Stimulated activated CD4-positive, alpha-beta T cell treated with anti-CD3 and anti-CD28 coated beads, Interleukin-12 subunit alpha, Interleukin-12 subunit beta, amount 100 ng/mL, for 4 hours (primary cell): ENCODE measurements at regions not wholly inside any gene's neighbourhood (a gene's known extent, or its start where the extent isn't known, plus 50 kb on each side); places are given as distances from the start of the nearest gene placed in this dataset.

Source experiments
- DNase-seq: peaks from one replicate; pipeline ENCODE4 v3.0.0-alpha.2; 2020

- no peak for DNase-seq
These were observed 1376.1 kb upstream of the TENM4 start for GRCh38 chr11:80816966-80817365.

- no peak for DNase-seq
These were observed 1375.6 kb upstream of the TENM4 start for GRCh38 chr11:80816454-80816847.

DNA sequence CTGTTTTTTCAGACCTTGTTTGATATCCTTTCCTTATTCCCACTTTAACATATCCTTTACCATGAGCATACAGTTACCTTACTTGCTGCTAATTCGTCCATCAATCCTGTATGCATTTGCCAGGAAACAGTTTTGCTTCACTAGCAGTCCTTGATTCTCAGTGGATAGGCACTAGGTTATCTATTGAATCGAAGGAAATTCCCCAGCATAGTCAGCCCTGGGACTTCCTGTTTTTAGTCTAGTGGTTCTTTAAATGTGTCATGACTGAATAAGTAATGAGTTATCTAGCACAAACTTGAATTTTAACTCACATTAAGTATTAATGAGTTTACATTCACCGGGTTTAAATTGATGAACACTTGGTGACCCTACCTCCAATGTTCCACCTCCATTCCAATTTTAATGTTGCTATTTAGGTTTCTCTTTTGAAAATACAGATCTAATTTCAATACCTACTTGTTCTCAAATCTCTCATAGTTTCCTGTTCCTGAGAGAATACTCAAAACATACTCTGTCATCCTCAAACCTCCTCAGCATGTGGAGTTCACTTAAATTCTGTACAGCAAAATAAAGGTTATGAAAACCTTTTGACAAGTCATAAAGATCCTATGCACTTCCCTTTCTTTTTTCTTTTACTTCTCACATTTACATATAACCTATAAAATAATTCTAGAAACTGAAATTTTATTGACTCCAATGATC lies 1375.1 kb upstream of the TENM4 start:
- no peak for DNase-seq

DNA sequence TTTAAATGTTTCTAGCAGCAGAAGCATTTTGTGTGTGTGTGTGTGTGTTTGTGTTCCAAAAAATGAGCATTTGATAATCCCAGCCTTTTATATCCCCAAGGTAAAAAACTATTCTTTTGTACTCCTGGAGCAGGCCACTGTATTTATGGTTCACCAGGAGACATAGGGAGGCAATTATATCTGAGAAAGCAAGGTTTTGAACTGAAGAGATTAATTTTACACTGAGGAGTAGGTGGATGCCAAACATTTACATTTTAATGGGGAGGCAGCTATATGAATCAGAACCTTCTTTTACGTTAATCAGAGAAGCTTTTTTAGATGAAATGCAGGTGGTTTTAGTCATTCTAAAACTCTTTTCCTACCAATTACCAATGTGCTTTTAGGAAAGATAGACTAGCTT lies 1374.0 kb upstream of the TENM4 start:
- no peak for DNase-seq

- DNase-seq, result no peak
These were observed 1369.9 kb upstream of the TENM4 start for GRCh38 chr11:80810695-80811094.

GRCh38 chr11:80798174-80798573 lies 1357.3 kb upstream of the TENM4 start:
- no peak for DNase-seq

DNA sequence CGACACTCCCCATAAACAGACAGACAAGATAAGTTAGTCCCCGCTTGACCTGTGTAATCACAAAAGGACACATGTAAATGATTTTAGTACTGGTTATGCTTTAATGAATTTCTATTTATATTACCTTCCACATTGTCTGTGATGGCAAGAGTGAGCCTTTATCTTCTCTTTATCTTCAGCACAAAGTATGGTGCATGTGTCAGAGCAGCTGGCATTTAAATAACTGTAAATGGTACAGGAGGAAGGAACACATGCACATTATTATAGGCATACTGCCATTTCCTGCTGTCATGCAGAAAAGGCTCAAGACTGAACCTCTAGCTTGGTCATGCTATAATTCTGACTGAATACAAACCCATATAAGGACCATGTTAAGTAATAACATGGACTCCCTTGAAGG lies 1342.7 kb upstream of the TENM4 start:
- DNase-seq, result no peak

GRCh38 chr11:80782135-80782885 lies 1341.5 kb upstream of the TENM4 start:
- no peak for DNase-seq

GRCh38 chr11:80779905-80780605 lies 1339.2 kb upstream of the TENM4 start:
- no peak for DNase-seq

DNA sequence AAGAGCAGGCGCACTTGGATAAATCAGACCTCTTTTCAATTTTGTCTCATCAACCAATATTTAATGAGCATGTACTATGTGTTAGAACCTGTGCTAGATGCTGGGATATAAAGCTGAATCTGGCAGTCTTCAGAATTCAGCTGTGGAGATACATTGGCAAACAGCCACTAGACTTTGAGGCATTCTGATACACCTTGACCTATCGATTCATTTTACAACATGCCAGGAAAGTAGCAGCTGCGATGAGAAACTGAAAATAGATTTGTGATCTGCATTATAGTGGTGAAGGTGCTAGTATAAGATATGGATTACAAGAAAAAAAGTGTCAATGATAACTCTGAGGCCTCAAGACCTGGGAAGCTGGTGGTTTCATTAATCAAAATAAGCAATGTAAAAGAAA lies 1338.1 kb upstream of the TENM4 start:
- no peak for DNase-seq

DNA sequence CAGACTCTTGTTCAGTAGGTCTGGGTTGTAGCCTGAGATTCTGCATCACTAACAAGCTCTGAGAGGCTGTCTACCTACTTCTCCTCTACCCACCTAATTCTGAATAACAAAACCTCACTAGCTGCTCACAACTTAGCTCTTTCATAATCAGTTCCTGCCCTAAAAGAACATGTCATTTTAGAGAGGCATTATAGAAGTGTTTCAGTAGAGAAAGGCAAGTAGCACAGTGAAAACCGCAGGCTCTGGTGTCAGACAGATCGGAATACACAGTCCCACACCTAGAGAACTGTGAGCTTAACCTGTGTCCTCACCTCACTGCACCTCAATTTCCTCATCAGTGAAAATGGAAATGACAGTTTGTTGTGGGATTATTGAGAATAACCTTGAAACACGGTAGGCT lies 1337.6 kb upstream of the TENM4 start:
- DNase-seq, result no peak

DNA sequence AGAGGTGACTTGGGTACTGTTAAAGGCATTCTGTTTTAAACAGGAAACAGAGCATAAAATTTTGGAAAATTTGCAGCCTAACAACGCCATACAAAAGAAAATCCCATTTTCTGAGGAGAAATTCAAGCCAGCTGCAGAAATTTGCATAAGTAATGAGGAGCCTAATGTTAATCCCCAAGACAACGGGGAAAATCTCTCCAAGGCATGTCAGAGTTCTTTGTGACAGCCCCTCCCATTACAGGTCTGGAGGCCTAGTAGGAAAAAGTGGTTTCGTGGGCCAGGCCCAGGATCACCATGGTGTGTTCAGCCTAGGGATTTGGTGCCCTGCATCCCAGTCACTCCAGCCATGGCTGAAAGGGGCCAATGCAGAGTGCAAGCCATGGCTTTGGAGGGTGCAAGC lies 1333.1 kb upstream of the TENM4 start:
- no peak for DNase-seq

DNA sequence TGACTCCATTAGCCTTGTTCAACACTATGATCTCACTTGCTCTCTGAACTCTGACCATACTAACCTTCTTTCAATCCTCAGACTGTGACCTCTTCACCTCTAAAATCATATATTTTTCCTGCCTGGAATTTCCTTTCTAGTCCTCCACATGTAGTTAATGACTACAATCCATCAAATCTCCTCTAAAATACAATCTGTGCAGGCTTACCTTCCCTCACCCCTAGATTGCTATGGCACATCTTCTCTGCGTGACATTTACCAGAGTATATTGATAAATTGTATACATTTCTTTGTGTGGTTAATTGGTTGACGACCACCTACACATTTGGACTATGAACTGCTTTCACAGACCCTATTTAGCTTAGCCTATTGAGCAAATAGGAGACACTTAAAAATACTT lies 1330.2 kb upstream of the TENM4 start:
- DNase-seq, result no peak

GRCh38 chr11:80758787-80759186 lies 1318.0 kb upstream of the TENM4 start:
- no peak for DNase-seq

- no peak for DNase-seq
These were observed 1307.5 kb upstream of the TENM4 start for GRCh38 chr11:80748207-80748925.

DNA sequence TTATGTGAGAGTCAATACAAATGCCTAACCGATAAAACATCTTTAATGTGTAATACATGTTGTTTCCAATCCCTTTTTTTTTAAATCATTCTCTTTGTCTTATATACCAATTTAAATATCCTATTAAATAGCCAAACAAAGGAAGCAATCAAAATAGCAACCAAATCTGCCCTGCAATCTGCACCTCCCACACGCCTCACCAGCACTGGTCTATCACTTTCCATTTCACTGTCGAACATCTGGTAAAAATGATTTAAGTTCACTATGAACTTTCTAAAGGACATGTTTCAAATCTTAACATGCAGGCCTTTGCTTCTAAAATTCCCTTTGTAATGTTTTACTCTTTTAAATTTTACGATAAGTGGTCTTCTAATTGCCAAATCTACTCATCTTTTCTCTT lies 1305.5 kb upstream of the TENM4 start:
- DNase-seq, result no peak

DNA sequence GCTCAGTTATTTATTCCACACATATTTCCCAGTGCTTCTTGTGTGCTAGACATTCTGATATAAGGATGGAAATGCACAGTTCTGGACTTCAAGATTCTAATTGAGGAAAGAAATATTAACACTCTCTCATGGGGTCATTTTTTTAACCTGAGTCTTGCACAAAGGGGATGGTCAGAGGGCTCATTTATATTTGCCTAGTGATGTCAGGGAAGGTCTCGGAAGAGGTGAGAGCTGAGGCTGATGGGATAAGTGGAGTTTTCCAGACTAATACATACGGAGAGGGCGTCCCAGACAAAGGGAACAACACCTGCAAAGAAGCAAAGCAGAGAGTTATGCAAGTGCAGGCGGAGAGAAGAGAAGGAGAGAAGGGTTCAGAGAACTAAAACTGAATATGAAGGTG lies 1304.6 kb upstream of the TENM4 start:
- DNase-seq, result no peak

DNA sequence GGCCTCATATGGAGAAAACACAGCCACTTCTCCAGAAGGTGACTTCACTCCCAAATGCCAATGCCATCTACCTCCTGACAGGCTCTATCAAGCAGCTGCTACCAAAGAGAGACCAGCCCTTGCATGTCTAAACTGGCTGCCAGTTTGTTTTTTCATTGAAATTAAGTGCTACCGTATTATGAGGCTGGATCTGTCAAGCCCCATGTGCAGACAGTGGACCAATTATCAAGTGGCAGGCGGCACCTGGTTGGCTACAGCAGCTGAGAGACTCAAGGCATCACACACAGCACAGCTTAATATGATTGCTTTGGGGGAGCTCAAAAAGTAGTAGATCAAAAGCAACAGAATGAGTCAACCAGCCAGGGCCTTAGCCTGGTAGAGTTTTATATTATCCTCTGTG lies 1293.0 kb upstream of the TENM4 start:
- no peak for DNase-seq

DNA sequence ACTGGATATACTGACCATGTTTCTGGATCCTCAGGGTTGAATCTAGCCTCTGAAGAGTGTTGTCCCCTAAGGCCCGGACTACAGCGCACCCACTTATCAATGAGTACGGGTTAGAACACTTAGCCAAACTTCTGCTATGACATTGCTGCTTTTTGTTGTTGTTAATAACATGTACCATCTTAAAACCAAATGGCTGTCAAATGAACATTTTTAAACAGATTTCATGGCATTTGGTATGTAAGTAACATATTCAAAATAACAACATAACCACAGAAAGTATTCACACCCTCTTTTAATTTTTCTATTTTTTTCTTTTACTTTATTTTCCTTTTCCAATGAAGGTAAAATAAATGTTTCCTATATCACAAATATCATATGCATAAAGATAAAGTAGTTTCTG lies 1292.5 kb upstream of the TENM4 start:
- DNase-seq, result no peak

- no peak for DNase-seq
These were observed 1286.5 kb upstream of the TENM4 start for GRCh38 chr11:80727315-80727714.

DNA sequence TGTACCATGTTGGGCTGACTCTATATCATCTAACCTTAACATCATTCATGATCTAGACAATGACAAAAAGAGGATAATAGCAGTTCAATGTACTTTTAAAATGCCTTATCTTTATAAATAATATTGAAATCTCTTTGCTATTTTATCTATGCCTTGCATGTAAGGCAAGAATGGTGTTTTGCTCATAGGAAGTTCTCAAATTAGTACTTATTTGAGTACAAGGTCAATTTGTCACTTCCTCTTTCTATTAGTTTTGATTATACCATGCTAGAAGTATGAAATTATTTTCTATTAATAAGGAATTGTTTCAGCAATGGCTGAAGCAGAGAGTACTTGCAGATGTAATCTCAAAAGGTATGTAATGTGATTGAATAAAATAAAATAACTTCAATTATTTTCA lies 1285.4 kb upstream of the TENM4 start:
- DNase-seq, result no peak

- DNase-seq, result no peak
These were observed 1283.5 kb upstream of the TENM4 start for GRCh38 chr11:80724366-80724765.

DNA sequence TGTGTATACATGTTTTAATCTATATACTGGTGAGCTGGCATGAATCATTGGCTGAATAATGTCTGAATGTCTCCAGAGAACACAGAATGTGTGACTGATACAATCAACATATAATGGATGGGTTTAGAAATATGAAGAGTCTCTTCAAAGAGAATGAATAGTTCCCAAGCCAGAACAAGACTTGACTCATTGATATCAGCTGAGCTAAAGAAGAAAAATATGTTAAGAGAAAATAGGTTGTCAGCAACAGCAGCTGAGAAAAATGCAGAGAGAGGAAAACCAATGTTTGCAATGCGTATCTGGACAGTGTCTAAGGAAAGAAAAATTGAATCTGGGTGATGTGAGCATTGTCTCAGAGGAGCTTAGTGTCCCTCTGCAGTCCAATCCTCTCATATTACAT lies 1281.8 kb upstream of the TENM4 start:
- DNase-seq, result no peak

DNA sequence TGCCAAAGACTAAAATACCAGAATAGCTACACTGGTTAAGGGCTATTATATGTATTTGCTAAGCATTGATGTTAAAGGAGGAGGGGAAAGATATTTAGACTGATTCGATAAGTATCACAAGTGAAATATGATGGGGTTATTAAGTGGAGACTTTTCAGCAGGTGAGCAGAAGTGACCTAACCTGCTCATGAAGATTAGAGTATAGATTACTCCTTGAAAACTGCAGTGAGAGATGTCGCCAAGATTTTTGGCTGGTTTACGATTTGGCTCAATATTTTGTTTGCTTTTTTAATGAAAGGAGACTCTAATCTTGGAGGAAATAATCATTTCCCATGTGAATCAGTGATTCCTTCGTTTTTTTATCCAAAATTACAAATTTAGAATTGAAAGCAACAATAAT lies 1279.5 kb upstream of the TENM4 start:
- DNase-seq, result no peak
